Ascending aorta (tissue), 2 donors: ENCODE measurements at regions not wholly inside any gene's neighbourhood (a gene's known extent, or its start where the extent isn't known, plus 50 kb on each side); places are given as distances from the start of the nearest gene placed in this dataset.
A peak's percentile ranks its signal among the peaks of the same experiment; 100 is the strongest.

Experiments
- DNase-seq, 2 donors: peaks; one replicate each; pipeline ENCODE4 v3.0.0-alpha.2; 2019; ENCODE audit warnings: low spot score in 2 of 2
- H3K27ac ChIP-seq, 2 donors: fragments of 200-600 bp; sonication (generic); one replicate each; pipeline ENCODE4 v1.5.1; 2016 to 2017; ENCODE audit warnings: mild to moderate bottlenecking in 1 of 2
- H3K27me3 ChIP-seq: fragments of 200-600 bp; sonication (generic); one replicate; pipeline ENCODE4 v1.5.1; 2017
- H3K36me3 ChIP-seq, 2 donors: fragments of 200-600 bp; sonication (generic); one replicate each; pipeline ENCODE4 v1.5.1; 2016
- H3K4me1 ChIP-seq, 2 donors: fragments of 200-600 bp; sonication (generic); one replicate each; pipeline ENCODE4 v1.5.1; 2016 to 2017; ENCODE audit warnings: mild to moderate bottlenecking in 1 of 2
- H3K4me3 ChIP-seq, 2 donors: fragments of 200-600 bp; sonication (generic); one replicate each; pipeline ENCODE4 v1.5.1; 2016 to 2017; ENCODE audit warnings: mild to moderate bottlenecking in 1 of 2
- H3K9me3 ChIP-seq, 2 donors: fragments of 200-600 bp; sonication (generic); one replicate each; pipeline ENCODE4 v1.5.1; 2016
- CTCF ChIP-seq, 3 experiments: fragments of 200-600 bp in 2 of 3; fragments of 450-650 bp in 1 of 3; sonication (generic) in 2 of 3; IDR thresholded peaks; one replicate each; pipeline ENCODE4 v1.5.1; 2016 to 2019; ENCODE audit warnings: antibody characterized with exemption in 3 of 3, mild to moderate bottlenecking in 1 of 3, moderate library complexity in 1 of 3
- intact Hi-C: fragments of 100-400 bp; cut with DNase I; formaldehyde crosslinking; loops from one replicate; pipeline ENCODE4 v1.15.1; 2023

GRCh38 chr5:56525113-56525512 lies 290.2 kb upstream of the MAP3K1 start:
- Histone ChIP-seq H3K9me3 (no peaks in the 10 kb centered on the region), H3K27me3 (no peaks in the 10 kb centered on the region), H3K36me3 (no peaks in the 10 kb centered on the region), H3K4me3 (no peak overlapping the region), H3K27ac (peak overlapping the region in 1 of 2 donors; percentile 3), H3K4me1 (peaks cover 5 to 23% of the 10 kb centered on the region in 2 donors)
- DNase-seq, result peak in 1 of 2 donors; percentile 70
- no peak for TF ChIP-seq CTCF (IDR thresholded peaks at IDR 0.05)
- intact Hi-C loops, result no loop called here

GRCh38 chr5:56523790-56524575 lies 290.9 kb upstream of the ANKRD55 start:
- TF ChIP-seq CTCF (IDR thresholded peaks at IDR 0.05), result no peak
- Histone ChIP-seq H3K36me3 (no peaks in the 10 kb centered on the region), H3K27me3 (no peaks in the 10 kb centered on the region), H3K9me3 (no peaks in the 10 kb centered on the region), H3K27ac (peak overlapping the region; percentile 27 to 66), H3K4me1 (peaks cover 5 to 23% of the 10 kb centered on the region in 2 donors), H3K4me3 (no peak overlapping the region)
- intact Hi-C loops, result no loop called here
- peak in 1 of 2 donors; percentile 66 for DNase-seq

GRCh38 chr5:56522960-56523359 lies 289.8 kb upstream of the ANKRD55 start:
- intact Hi-C loops, result no loop called here
- TF ChIP-seq CTCF (IDR thresholded peaks at IDR 0.05), result no peak
- Histone ChIP-seq H3K4me3 (no peak overlapping the region), H3K36me3 (no peaks in the 10 kb centered on the region), H3K4me1 (peaks cover 5 to 23% of the 10 kb centered on the region in 2 donors), H3K9me3 (no peaks in the 10 kb centered on the region), H3K27ac (peak overlapping the region in 1 of 2 donors; percentile 66), H3K27me3 (no peaks in the 10 kb centered on the region)
- peak in 1 of 2 donors; percentile 71 for DNase-seq

GRCh38 chr5:56522169-56522568 lies 289.0 kb upstream of the ANKRD55 start:
- no peak for TF ChIP-seq CTCF (IDR thresholded peaks at IDR 0.05)
- no peaks in the 10 kb centered on the region for H3K27me3 ChIP-seq
- no peak overlapping the region for H3K27ac ChIP-seq
- H3K4me1 ChIP-seq, result peaks cover 5 to 23% of the 10 kb centered on the region in 2 donors
- DNase-seq, result no peak
- intact Hi-C loops, result no loop called here
- no peaks in the 10 kb centered on the region for H3K9me3 ChIP-seq
- no peaks in the 10 kb centered on the region for H3K36me3 ChIP-seq
- no peak overlapping the region for H3K4me3 ChIP-seq

DNA sequence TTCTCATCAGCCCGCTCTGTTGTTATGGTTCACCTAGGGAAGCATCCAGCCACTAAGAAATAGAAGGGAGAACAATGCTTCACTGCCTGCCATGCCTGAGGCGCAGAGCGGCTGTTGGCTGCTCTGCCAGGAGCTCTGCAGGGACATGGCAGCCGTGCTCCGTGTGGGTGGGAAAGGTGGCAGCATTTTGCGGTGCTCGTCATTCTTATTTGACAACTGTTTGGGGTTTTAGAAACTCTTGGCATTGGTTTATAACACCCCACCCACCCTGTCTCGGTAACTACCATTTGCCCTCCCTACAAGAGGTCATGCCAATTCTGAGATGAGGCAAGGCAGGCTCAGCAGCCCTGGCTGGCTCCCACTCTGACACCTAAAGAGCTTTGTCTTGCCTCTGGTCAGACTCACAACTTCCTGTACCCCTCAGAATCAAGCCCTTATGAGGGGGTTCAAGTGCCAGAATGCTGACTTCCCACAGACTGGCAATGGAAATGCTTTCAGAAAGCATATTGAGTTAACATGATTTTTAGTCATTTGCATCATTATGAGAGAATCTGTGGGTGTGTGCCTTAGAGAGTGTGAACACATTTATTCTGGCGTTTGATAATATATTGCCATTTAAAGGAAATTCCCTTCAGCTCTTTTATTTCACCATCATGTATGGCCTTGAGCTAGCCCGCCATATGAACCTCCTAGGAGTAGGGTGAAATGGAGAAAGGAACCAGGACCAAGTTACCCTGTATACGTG lies 288.0 kb upstream of the ANKRD55 start:
- Histone ChIP-seq H3K27ac (no peak overlapping the region), H3K9me3 (no peaks in the 10 kb centered on the region), H3K4me1 (peaks cover 5 to 20% of the 10 kb centered on the region in 2 donors), H3K4me3 (no peak overlapping the region), H3K36me3 (no peaks in the 10 kb centered on the region), H3K27me3 (no peaks in the 10 kb centered on the region)
- intact Hi-C loops, result no loop called here
- no peak for TF ChIP-seq CTCF (IDR thresholded peaks at IDR 0.05)
- no peak for DNase-seq
